HCT116 (cell line): ENCODE measurements at regions not wholly inside any gene's neighbourhood (a gene's known extent, or its start where the extent isn't known, plus 50 kb on each side); places are given as distances from the start of the nearest gene placed in this dataset.

Source experiments
- ATF3 ChIP-seq: IDR thresholded peaks from 2 replicates; pipeline ENCODE4 v1.6.1; 2012
- EGR1 ChIP-seq: IDR thresholded peaks from 2 replicates; pipeline ENCODE4 v1.6.1; 2012; ENCODE audit warnings: low read depth
- EZH2 ChIP-seq: fragments of 200-600 bp; sonication (generic); IDR thresholded peaks from 2 replicates; pipeline ENCODE4 v1.6.1; 2017; ENCODE audit warnings: antibody characterized with exemption, mixed run types
- EZH2phosphoT487 ChIP-seq: fragments of 200-600 bp; IDR thresholded peaks from 2 replicates; pipeline ENCODE4 v1.6.1; 2018; ENCODE audit warnings: antibody characterized with exemption, borderline replicate concordance
- FOSL1 ChIP-seq: IDR thresholded peaks from 2 replicates; pipeline ENCODE4 v1.6.1; 2012; ENCODE audit warnings: low read depth
- POLR2A ChIP-seq: IDR thresholded peaks from 2 replicates; pipeline ENCODE4 v1.7.0; 2011; ENCODE audit warnings: borderline replicate concordance; ENCODE audit not compliant: insufficient read depth, insufficient read length; ENCODE audit errors: extremely low read depth
- POLR2AphosphoS5 ChIP-seq: IDR thresholded peaks from 2 replicates; pipeline ENCODE4 v1.6.1; 2011; ENCODE audit warnings: mild to moderate bottlenecking, low read depth, low read length, moderate library complexity
- RAD21 ChIP-seq: IDR thresholded peaks from 2 replicates; pipeline ENCODE4 v1.6.1; 2012; ENCODE audit warnings: low read depth, mild to moderate bottlenecking
- SP1 ChIP-seq: IDR thresholded peaks from 2 replicates; pipeline ENCODE4 v1.6.1; 2012; ENCODE audit warnings: low read depth
- TCF7L2 ChIP-seq: IDR thresholded peaks from 2 replicates; pipeline ENCODE4 v1.7.0; 2011; ENCODE audit warnings: borderline replicate concordance, inconsistent platforms; ENCODE audit not compliant: insufficient read depth, insufficient read length; ENCODE audit errors: extremely low read depth
- TF ChIP-seq, protein P1 (sequence below), 3 experiments: fragments of 200-600 bp in 1 of 3; sonication (generic) in 1 of 3; IDR thresholded peaks in 2 of 3; conservative IDR thresholded peaks in 1 of 3; 2 replicates each; pipeline ENCODE4 v1.5.1; 2012 to 2017; ENCODE audit warnings: low read depth in 2 of 3, low read length in 2 of 3, antibody characterized with exemption in 1 of 3, borderline replicate concordance in 1 of 3, control low read depth in 1 of 3, mild to moderate bottlenecking in 1 of 3, mixed read lengths in 1 of 3, mixed run types in 1 of 3, moderate library complexity in 1 of 3; ENCODE audit not compliant: insufficient read depth in 1 of 3
- TF ChIP-seq, protein P2 (sequence below): IDR thresholded peaks from 2 replicates; pipeline ENCODE4 v1.6.1; 2012

- TF ChIP-seq POLR2AphosphoS5 (no peak), FOSL1 (no peak), POLR2A (no peak), EZH2phosphoT487 (no peak), EZH2 (no peak), TCF7L2 (no peak), RAD21 (no peak), SP1 (no peak), ATF3 (no peak), EGR1 (no peak)
- TF ChIP-seq, protein P1, sequence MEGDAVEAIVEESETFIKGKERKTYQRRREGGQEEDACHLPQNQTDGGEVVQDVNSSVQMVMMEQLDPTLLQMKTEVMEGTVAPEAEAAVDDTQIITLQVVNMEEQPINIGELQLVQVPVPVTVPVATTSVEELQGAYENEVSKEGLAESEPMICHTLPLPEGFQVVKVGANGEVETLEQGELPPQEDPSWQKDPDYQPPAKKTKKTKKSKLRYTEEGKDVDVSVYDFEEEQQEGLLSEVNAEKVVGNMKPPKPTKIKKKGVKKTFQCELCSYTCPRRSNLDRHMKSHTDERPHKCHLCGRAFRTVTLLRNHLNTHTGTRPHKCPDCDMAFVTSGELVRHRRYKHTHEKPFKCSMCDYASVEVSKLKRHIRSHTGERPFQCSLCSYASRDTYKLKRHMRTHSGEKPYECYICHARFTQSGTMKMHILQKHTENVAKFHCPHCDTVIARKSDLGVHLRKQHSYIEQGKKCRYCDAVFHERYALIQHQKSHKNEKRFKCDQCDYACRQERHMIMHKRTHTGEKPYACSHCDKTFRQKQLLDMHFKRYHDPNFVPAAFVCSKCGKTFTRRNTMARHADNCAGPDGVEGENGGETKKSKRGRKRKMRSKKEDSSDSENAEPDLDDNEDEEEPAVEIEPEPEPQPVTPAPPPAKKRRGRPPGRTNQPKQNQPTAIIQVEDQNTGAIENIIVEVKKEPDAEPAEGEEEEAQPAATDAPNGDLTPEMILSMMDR (IDR thresholded peaks at IDR 0.05 in 2 of 3, conservative IDR thresholded peaks at IDR 0.05 in 1 of 3; ENCODE audit: borderline replicate concordance in 1 of 3, insufficient read depth in 1 of 3, low read depth in 2 of 3, low read length in 2 of 3) = no peak
- TF ChIP-seq, protein P2, sequence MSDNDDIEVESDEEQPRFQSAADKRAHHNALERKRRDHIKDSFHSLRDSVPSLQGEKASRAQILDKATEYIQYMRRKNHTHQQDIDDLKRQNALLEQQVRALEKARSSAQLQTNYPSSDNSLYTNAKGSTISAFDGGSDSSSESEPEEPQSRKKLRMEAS = no peak
Observed at GRCh38 chr6:91613481-91613880, 1026.6 kb upstream of the MAP3K7 start.
